Skeletal muscle cell (primary cell): ENCODE measurements at regions not wholly inside any gene's neighbourhood (a gene's known extent, or its start where the extent isn't known, plus 50 kb on each side); places are given as distances from the start of the nearest gene placed in this dataset.
"Not testable (repeated sequence)": the region's sequence is repeated elsewhere in the genome, so short reads cannot be mapped to it uniquely, and the experiment has no call there.

Experiments used
- DNase-seq: peaks from one replicate; pipeline ENCODE4 v3.0.0-alpha.2; 2010; ENCODE audit warnings: low read depth
- H3K4me3 ChIP-seq: 2 replicates; pipeline ENCODE4 v1.5.1; 2011; ENCODE audit warnings: low read depth, mild to moderate bottlenecking, control low read depth, low read length, moderate library complexity

DNA sequence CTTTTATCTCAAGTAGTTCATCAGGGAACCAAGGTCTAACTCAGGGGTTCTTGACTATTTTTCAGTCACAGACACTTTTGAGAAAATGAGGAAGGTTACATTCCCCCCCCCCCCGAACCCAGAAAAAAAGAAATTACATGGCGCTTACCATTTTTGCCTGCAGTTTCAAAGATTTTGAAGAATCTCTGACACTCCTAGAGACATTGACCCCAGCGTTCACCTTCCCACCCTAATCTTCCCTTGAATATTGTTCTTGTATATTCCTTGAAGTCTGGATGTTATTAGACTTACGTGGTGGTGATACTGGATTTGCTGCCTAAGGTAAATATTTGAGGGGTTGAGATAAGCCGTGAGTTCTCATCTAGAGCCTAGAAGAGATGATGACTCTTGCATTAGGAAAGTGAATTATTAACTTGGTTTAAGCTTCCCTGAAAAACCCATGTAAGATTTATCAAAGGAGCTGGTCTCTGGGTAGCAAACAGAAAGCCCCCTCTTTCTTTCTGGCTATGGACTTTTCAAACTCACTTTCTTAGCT, 245.7 kb upstream of the FOXK1 start:
- no peak overlapping the region for H3K4me3 ChIP-seq
- DNase-seq = no peak

GRCh38 chr7:4436936-4437335, 245.2 kb upstream of the FOXK1 start:
- no peak for DNase-seq
- no peak overlapping the region for H3K4me3 ChIP-seq

DNA sequence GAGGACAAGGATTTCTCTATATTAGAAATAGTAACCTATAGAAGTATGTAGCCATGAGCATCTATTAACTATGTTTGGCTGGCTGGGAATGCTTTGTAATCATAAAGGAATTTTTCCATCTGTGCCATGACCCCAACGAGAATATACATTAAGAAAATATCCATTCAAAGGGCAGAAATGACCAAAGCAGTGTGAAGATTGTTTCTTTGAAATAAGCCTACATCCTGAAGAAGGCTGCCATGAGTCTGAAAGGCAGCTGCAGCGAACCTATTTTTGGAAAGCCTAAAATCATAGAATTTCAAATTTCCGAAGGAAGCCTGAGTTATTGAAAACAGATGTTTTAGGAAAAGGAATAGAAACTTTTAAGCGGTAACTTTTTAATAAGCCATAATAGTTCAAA, 244.2 kb upstream of the FOXK1 start:
- no peak for DNase-seq

GRCh38 chr7:4438723-4439245, 243.3 kb upstream of the FOXK1 start:
- no peak for DNase-seq
- no peak overlapping the region for H3K4me3 ChIP-seq

More for the DNA sequence above, 244.2 kb upstream of the FOXK1 start:
- no peak overlapping the region for H3K4me3 ChIP-seq

- no peak overlapping the region for H3K4me3 ChIP-seq
- DNase-seq = no peak
Observed at GRCh38 chr7:4439444-4439843, 242.7 kb upstream of the FOXK1 start.

GRCh38 chr7:4444106-4444505, 238.0 kb upstream of the FOXK1 start:
- H3K4me3 ChIP-seq = no peak overlapping the region
- no peak for DNase-seq

- H3K4me3 ChIP-seq = no peak overlapping the region
- no peak for DNase-seq
Observed at GRCh38 chr7:4445777-4446176, 236.3 kb upstream of the FOXK1 start.

DNA sequence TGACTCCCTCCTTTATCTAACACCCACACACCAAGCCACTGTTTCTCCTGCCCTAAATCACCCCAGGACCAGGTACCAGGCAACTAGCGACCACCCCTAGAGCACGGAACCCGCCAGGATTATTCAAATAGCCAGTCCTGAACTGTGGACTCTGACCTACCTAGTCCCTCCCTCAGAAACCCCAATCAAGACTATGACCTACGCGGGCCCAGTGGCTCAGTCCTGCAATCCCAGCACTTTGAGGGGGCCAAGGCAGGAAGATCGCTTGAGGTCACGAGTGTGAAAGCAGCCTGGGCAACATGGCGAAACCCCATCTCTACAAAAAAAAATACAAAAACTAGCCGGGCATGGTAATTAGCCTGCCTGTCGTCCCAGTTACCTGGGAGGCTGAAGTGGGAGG, 232.8 kb upstream of the FOXK1 start:
- no peak for DNase-seq
- H3K4me3 ChIP-seq = no peak overlapping the region

GRCh38 chr7:4450483-4450882, 231.6 kb upstream of the FOXK1 start:
- DNase-seq = no peak
- H3K4me3 ChIP-seq = no peak overlapping the region

DNA sequence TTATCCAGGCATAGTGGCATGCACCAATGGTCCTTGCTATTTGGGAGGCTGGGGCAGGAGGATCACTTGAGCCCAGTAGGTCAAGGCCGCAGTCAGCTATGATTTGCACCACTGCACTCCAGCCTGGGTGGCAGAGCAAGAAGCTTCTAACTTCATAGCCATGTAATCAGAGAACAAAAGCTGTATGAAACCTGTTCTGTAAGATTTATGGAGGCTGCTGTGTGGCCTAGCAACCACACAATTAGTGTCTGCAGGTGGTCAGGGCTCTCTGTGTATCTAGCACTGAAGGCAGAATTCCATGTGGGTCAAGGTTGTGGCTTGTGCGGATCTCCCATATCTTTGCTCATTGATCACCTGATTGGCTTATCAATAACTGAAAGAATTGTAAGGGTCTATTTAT, 221.5 kb upstream of the FOXK1 start:
- no peak overlapping the region for H3K4me3 ChIP-seq
- DNase-seq = no peak

GRCh38 chr7:4461531-4461930, 220.6 kb upstream of the FOXK1 start:
- DNase-seq = no peak
- H3K4me3 ChIP-seq = no peak overlapping the region

- DNase-seq = no peak
- H3K4me3 ChIP-seq = no peak overlapping the region
Observed at GRCh38 chr7:4468320-4469102, 213.6 kb upstream of the FOXK1 start.

DNA sequence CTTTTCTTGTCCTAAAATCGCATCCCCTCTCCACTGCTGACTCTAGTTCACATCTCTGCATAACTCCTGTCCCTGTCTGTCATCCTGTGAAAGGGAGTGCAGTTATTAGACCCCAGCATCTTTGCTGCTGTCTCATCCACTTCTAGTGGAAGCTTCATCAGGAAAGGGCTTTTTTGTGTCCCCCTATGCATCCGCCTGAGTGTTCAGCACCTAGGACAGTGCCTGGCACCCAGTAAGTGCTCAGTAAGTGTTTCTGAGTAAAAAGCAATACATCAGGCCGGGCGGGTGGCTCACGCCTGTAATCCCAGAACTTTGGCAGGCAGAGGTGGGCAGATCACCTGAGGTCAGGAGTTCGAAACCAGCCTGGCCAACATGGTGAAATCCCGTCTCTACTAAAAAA, 211.8 kb upstream of the FOXK1 start:
- no peak for DNase-seq
- no peak overlapping the region for H3K4me3 ChIP-seq

GRCh38 chr7:4472728-4473127, 209.4 kb upstream of the FOXK1 start:
- no peak overlapping the region for H3K4me3 ChIP-seq
- no peak for DNase-seq

DNA sequence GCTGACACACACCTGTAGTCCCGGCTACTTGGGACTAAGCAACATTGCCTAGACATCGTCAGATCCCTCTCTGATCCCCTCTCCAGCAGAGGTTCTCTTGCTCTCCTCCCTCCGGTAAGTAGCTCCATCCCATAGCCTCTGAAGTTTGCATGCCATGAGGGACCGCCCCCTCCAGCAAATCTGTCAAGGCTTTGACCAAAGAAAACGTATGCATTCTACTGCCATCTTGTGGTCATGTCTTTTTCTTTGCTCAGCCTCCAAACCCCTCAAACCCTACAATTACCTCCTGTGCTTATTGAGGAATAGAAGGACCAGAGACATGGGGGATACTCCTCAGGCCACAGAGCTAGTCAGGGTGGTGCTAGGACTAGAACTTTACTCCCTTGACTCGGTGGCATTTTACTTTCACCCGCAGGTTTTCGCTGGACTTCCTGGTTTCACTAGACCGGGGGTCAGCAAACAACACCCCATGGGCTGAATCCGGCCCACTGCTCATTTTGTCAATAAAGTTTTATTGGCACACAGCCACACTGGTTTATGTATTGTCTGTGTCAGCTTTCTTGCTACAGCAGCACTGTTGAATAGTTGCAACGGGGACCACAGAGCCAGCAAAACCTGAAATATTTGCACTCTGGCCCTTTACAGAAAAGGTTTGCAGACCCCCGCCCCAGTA, 202.6 kb upstream of the FOXK1 start:
- H3K4me3 ChIP-seq = no peak overlapping the region
- no peak for DNase-seq

DNA sequence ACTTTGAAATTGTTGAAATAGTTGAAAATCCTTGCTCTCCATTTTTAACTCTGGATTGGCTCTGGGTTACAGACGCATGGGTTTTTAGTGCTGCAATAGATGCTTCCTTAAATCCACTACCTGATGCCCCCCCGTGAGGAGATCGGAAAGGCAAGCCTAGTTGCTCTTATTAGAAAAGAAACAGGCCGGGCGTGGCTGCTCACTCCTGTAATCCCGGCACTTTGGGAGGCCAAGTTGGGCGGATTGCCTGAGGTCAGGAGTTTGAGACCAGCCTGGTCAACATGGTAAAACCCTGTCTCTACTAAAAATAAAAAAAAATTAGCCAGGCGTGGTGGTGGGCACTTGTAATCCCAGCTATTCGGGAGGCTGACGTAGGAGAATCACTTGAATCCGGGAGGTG, 202.0 kb upstream of the FOXK1 start:
- DNase-seq, H3K4me3 ChIP-seq: not testable (repeated sequence)

GRCh38 chr7:4483851-4484250, 198.2 kb upstream of the FOXK1 start:
- H3K4me3 ChIP-seq = no peak overlapping the region
- DNase-seq = no peak

DNA sequence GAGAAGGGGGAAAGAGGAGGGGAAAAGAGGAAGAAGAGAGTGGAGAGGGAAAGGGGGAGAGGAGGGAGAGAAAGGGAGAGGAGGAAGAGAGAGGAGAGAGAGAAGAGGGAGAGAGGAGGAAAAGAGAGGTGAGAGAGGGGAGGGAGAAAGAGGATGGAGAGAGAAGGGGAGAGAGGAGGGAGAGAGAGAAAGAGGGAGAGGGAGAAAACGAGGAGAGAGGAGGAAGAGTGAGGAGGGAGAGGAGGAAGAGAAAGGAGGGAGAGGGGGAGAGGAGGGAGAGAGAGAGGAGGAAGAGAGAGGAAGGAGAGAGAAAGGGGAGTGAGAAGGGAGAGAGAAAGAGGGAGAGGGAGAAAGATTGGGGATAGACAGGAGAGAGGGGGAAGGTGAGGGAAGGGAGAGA, 197.6 kb upstream of the FOXK1 start:
- no peak for DNase-seq
- H3K4me3 ChIP-seq = no peak overlapping the region

- DNase-seq = no peak
- H3K4me3 ChIP-seq = no peak overlapping the region
Observed at GRCh38 chr7:4486907-4487306, 195.2 kb upstream of the FOXK1 start.

GRCh38 chr7:4496911-4497310, 185.2 kb upstream of the FOXK1 start:
- not testable (repeated sequence) for DNase-seq, H3K4me3 ChIP-seq

DNA sequence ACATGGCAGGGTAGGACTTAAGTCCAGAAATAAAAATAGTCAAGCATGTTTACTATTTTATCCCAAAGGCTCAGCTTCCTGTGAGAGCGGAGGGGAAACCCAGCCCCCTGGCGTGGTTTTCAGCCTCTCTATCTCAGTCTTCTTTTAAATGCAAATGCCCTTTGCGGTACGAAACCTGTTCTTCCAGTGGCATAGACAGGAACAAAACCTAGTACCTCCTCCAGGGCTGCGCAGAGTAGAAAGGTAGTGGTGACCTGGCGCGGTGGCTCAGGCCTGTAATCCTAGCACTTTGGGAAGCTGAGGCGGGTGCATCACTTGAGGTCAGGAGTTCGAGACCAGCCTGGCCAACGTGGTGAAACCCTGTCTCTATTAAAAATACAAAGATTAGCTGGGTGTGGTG, 181.3 kb upstream of the FOXK1 start:
- no peak overlapping the region for H3K4me3 ChIP-seq
- DNase-seq = no peak
